ENCODE measurements at regions not wholly inside any gene's neighbourhood (a gene's known extent, or its start where the extent isn't known, plus 50 kb on each side); places are given as distances from the start of the nearest gene placed in this dataset.

GRCh38 chr3:24033818-24034217 is 88.7 kb downstream of the NR1D2 start:
- no peak for DNase-seq (ENCODE audit: low read depth, low spot score)

DNA sequence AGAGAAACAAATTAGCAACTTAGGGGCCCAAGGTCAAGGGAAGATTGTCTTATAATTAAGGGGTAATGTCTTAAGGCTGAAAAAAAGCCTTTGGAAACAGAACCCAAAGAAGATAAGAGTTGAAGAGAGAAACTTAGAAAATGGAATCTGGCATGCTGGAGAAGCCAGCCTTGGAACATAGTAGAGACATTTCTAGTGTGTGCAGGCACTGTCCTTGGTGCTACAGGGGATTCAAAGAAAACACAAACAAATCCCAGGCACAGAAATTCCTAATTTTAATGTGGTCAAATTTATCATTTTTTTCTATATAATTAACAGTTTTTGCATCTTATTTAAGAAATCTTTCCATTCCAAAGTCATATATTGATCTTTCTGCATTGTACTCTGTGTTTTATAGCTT is 89.4 kb downstream of the NR1D2 start:
- no peak for DNase-seq (ENCODE audit: low read depth, low spot score)

- DNase-seq (ENCODE audit: low read depth, low spot score): no peak
Observed at GRCh38 chr3:24037971-24038370, 92.9 kb downstream of the NR1D2 start.

GRCh38 chr3:24040311-24040710 is 95.2 kb downstream of the NR1D2 start:
- DNase-seq (ENCODE audit: low read depth, low spot score): no peak

DNA sequence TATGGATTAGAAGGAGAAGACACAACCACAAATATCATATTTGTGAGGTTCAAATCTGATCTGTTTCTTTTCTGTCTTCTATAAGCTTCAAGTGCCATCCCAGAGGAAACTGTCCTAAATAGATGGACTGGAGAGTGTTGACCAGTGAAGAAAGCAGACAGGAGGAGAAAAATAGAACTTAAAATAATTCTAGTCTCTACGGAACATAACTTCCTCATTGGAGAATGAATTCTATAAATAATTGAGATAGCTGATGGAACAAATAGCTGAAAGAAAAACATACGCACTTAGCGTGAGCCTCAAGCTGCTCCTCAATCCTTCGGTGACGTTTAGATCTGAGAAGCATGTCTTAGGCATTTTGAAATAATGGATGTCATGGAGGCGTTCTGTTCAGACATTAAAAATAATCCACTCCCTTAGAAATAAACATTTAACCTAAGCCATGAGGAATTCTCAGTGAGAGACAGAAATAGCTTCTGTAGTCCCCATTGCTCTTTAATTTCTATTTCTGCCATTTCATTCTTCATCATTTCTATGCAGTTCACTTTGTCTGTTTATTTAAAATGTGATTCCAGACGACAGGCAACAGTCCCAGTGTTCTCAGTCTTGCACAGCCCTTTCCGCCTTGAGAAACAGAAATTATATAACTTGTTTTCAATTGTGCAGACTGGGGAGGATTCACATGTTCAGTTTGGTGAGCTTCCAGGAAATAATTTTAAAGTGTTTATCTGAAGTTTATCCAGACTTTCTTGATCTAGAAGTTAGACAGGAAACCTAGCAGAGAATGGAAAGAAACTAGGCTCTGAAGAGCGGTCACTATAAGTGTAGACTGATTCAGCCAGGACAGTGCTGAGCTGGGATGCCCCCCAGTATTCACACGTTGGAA is 97.3 kb downstream of the NR1D2 start:
- DNase-seq (ENCODE audit: low read depth, low spot score): no peak

- DNase-seq (ENCODE audit: low read depth, low spot score): no peak
Observed at GRCh38 chr3:24043168-24043567, 98.1 kb downstream of the NR1D2 start.

- DNase-seq (ENCODE audit: low read depth, low spot score): no peak
Observed at GRCh38 chr3:24043985-24044384, 98.9 kb downstream of the NR1D2 start.

GRCh38 chr3:24046214-24046613 is 101.1 kb downstream of the NR1D2 start:
- DNase-seq (ENCODE audit: low read depth, low spot score): no peak

- DNase-seq (ENCODE audit: low read depth, low spot score): no peak
Observed at GRCh38 chr3:24047513-24047912, 102.4 kb downstream of the NR1D2 start.

DNA sequence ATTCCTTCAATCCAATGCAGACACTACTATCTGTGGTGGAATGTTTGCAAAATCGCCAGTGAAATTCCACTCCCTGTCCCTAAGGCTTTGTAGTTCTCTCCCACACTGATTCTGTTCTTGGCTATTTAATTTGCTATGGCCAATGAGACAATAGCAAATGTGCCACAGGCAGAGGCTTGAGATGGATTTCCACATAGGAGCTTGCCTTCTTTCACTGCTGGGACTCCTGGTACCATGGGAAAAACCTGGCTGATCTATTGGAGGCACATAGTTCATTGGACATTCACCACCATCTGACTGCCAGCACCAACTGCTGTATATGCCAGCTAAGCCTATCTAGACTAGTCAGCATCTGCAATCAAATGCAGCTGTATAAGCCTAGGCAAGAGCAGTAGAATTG is 103.8 kb downstream of the NR1D2 start:
- DNase-seq (ENCODE audit: low read depth, low spot score): no peak

DNA sequence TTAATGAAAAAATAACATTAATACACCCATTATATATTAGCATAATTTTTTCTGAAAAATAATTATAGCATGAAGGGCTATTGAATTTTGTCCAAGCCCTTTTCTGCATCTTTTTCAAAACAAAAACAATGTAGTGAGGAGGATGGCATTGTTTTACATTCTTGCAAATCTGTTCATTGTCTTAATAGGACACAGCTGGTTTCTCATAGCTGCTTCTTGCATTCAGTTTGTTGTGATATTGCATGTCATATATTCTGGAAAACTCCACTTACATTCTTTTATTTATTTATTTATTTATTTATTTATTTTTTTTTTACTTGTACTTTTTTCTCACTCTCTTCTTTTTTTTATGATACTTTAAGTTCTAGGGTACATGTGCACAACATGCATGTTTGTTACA is 107.4 kb downstream of the NR1D2 start:
- DNase-seq (ENCODE audit: low read depth, low spot score): no peak

DNA sequence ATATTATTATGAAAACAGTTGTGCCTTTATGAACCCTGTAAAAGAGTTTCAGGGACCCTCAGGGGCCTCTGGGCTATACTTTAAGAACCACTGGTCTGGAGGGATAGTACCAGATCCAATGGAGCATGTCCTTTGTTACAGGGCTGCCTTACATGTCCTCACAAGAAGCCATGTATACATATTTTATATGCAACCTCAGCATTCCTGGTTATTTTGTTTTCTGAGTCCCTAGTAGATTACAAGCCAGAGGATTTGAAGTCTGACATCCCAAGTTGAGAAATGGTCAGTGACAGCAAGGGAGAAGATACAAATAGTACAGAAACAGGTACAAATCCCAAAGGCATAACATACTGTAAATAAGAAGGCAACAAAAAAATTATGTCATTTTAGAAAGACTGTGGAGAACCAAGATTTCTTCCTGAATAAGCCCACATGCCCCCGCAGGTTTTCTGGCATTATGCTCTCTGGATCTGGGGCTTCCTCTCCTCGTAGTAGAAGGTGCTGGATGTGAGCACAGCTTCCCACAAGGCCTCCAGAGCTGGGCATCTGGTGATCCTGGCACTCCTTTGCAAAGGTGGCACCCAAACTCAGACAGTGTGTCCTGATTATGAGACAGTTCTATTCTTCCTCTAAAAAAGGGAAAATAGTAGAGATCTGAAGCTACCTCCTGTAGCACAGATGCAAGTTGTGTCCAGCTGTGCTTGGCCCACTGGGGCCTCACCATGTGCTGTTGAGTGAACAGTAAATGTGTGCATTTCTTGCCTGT is 114.0 kb downstream of the NR1D2 start:
- DNase-seq (ENCODE audit: low read depth, low spot score): no peak

DNA sequence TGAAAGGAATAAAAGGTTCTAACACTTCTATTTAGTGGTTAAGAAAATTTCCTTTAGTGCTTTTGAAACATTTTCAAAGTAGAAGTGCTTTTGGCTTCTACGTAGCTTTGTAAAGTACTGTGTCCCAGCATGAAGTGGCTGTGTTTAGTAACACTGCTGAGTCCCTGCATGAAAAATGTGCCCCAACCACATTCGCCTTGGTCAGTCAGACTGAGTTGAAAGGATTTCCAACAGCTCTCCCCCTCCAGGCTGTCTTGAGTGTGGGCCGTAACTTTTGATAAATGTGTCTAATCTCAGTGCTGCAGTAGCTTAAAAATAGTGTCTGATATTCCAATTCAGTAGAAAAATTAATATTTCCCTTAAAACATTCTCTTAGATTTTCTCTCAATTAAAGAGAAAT is 115.0 kb downstream of the NR1D2 start:
- peak; percentile 62 for DNase-seq (ENCODE audit: low read depth, low spot score)

GRCh38 chr3:24062916-24063315 is 117.8 kb downstream of the NR1D2 start:
- no peak for DNase-seq (ENCODE audit: low read depth, low spot score)

All from smooth muscle cell of the brain vasculature (primary cell).